ENCODE measurements at regions not wholly inside any gene's neighbourhood (a gene's known extent, or its start where the extent isn't known, plus 50 kb on each side); places are given as distances from the start of the nearest gene placed in this dataset.

- no peaks in the 10 kb centered on the region for H3K9me3 Mint-ChIP-seq (ENCODE audit: low read depth)
- no peak overlapping the region for H3K27ac Mint-ChIP-seq
- no peaks in the 10 kb centered on the region for H3K36me3 Mint-ChIP-seq
Observed at GRCh38 chr15:47326410-47327333, 390.6 kb upstream of the SEMA6D start.

DNA sequence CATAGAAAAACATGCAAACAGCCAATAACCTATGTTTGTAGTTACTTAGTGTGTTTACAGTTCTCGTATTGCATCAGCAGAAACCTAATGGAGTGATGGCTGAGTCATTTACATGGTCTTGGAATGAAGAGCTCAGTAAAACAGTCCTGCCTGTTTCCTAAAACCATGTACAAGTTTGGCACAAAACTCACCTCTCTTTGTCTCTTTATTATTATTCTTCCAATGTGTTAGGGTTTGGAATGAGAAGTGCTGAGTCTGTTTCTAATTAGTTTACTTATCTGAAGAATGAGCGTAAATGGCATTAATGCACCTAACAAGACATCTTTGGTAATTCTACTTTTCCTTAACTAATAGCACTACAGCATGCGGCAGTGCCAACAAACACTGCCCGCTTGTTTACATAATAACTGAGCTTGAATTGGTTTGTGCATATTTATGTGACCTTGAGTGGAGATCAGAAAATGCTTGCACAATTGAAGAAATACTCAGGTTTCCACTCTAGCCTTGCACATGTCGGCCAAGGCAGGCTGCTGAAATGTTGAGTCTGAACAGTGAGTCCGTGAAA is 385.4 kb upstream of the SEMA6D start:
- Mint-ChIP-seq H3K27me3 (no peaks in the 10 kb centered on the region), H3K4me1 (ENCODE audit: low read depth) (no peaks in the 10 kb centered on the region), H3K4me3 (no peak overlapping the region), H3K9me3 (ENCODE audit: low read depth) (no peaks in the 10 kb centered on the region), H3K27ac (no peak overlapping the region), H3K36me3 (no peaks in the 10 kb centered on the region)

More at GRCh38 chr15:47326410-47327333, 390.6 kb upstream of the SEMA6D start:
- H3K4me3 Mint-ChIP-seq, result no peak overlapping the region
- no peaks in the 10 kb centered on the region for H3K4me1 Mint-ChIP-seq (ENCODE audit: low read depth)
- peaks cover 2% of the 10 kb centered on the region for H3K27me3 Mint-ChIP-seq

GRCh38 chr15:47332481-47332880 is 384.8 kb upstream of the SEMA6D start:
- Mint-ChIP-seq H3K9me3 (ENCODE audit: low read depth) (no peaks in the 10 kb centered on the region), H3K36me3 (no peaks in the 10 kb centered on the region), H3K4me3 (no peak overlapping the region), H3K27me3 (no peaks in the 10 kb centered on the region), H3K27ac (no peak overlapping the region), H3K4me1 (ENCODE audit: low read depth) (no peaks in the 10 kb centered on the region)

DNA sequence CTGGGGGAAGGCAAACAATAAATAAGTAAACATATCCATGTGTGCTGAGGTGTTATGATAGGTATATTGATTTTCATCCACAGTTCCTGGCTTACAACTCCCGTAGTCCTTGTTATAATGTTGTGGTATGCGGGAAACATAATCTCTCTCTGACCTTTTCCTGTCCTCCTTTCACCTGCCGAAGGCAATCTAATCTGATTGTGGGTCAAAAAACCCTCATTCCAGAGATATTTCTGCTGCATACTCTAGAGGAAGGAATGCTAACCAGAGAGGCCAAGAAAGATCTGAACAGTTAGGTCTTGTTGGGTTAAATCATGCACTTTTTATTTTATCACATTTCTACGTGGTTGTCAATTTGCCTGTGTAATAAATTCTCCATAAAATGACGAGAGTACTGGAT is 383.6 kb upstream of the SEMA6D start:
- Mint-ChIP-seq H3K27ac (no peak overlapping the region), H3K27me3 (no peaks in the 10 kb centered on the region), H3K9me3 (ENCODE audit: low read depth) (no peaks in the 10 kb centered on the region), H3K4me3 (no peak overlapping the region), H3K4me1 (ENCODE audit: low read depth) (no peaks in the 10 kb centered on the region), H3K36me3 (no peaks in the 10 kb centered on the region)

GRCh38 chr15:47334805-47335535 is 382.3 kb upstream of the SEMA6D start:
- H3K27ac Mint-ChIP-seq, result no peak overlapping the region
- H3K36me3 Mint-ChIP-seq, result no peaks in the 10 kb centered on the region
- no peaks in the 10 kb centered on the region for H3K9me3 Mint-ChIP-seq (ENCODE audit: low read depth)
- no peaks in the 10 kb centered on the region for H3K27me3 Mint-ChIP-seq
- H3K4me1 Mint-ChIP-seq (ENCODE audit: low read depth), result no peaks in the 10 kb centered on the region
- H3K4me3 Mint-ChIP-seq, result no peak overlapping the region

GRCh38 chr15:47337106-47337505 is 380.2 kb upstream of the SEMA6D start:
- Mint-ChIP-seq H3K36me3 (no peaks in the 10 kb centered on the region), H3K4me1 (ENCODE audit: low read depth) (no peaks in the 10 kb centered on the region), H3K27me3 (no peaks in the 10 kb centered on the region), H3K27ac (no peak overlapping the region), H3K4me3 (no peak overlapping the region), H3K9me3 (ENCODE audit: low read depth) (no peaks in the 10 kb centered on the region)

- Mint-ChIP-seq H3K4me1 (ENCODE audit: low read depth) (no peaks in the 10 kb centered on the region), H3K9me3 (ENCODE audit: low read depth) (no peaks in the 10 kb centered on the region), H3K4me3 (no peak overlapping the region), H3K36me3 (no peaks in the 10 kb centered on the region), H3K27ac (no peak overlapping the region), H3K27me3 (no peaks in the 10 kb centered on the region)
Observed at GRCh38 chr15:47337836-47338235, 379.5 kb upstream of the SEMA6D start.

DNA sequence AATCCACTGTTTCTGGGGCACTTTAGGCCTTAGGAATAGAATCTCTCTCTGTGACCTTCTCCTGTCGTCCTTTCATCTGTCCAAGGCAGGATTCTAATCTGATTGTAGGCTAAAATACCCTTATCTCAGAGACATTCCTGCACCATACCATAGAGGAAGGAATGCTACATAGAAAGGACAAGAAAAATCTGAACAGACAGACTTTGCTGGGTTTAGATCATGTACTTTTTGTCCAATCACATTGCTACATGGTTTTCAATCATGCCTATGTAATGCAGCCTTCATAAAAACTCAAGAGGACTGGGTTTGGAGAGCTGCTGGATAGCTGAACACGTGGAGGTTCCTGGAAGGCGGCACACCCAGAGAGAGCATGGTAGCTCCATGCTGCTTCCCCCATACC is 378.5 kb upstream of the SEMA6D start:
- Mint-ChIP-seq H3K9me3 (ENCODE audit: low read depth) (no peaks in the 10 kb centered on the region), H3K4me1 (ENCODE audit: low read depth) (no peaks in the 10 kb centered on the region), H3K27me3 (no peaks in the 10 kb centered on the region), H3K36me3 (no peaks in the 10 kb centered on the region), H3K4me3 (no peak overlapping the region), H3K27ac (no peak overlapping the region)

DNA sequence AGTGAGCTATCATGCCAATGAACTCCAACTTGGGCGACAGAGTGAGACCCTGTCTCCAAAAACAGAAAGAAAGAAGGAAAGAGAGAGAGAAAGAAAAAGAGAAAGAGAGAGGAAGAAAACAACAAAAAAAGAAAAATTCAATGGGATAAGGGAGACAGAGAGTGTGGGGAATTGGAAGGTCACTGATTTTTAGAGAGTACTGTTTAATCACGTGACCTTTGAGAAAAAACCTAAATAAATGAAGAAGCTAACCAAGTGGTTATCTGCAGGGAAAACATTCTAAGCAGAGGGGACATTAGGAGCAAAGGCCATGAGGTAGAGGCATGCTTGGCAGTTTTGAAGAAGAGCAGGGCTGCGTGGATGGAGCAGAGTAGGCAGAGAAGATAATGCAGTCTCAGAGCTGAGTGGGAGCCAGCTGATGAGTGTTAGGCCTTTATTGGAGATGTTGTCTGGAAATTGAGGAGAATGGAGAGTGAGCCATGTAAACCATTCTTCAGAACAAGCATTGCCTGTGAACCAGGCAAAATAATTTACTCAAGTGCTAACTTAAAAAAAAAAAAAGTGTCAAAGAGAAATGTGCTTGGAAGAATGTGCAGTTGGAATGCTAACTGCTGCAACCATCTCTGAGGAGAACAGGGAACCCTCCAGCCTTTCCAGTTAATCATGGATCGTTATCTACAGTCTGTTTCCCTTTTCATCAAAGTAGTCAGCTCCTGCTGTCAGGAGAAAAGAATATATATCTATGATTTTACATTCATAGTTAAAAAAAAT is 377.3 kb upstream of the SEMA6D start:
- Mint-ChIP-seq H3K27ac (no peak overlapping the region), H3K4me3 (no peak overlapping the region), H3K36me3 (no peaks in the 10 kb centered on the region), H3K27me3 (no peaks in the 10 kb centered on the region), H3K4me1 (ENCODE audit: low read depth) (no peaks in the 10 kb centered on the region), H3K9me3 (ENCODE audit: low read depth) (no peaks in the 10 kb centered on the region)

GRCh38 chr15:47340571-47340920 is 376.8 kb upstream of the SEMA6D start:
- Mint-ChIP-seq H3K4me1 (ENCODE audit: low read depth) (no peaks in the 10 kb centered on the region), H3K27ac (no peak overlapping the region), H3K4me3 (no peak overlapping the region), H3K9me3 (ENCODE audit: low read depth) (no peaks in the 10 kb centered on the region), H3K27me3 (no peaks in the 10 kb centered on the region), H3K36me3 (no peaks in the 10 kb centered on the region)

DNA sequence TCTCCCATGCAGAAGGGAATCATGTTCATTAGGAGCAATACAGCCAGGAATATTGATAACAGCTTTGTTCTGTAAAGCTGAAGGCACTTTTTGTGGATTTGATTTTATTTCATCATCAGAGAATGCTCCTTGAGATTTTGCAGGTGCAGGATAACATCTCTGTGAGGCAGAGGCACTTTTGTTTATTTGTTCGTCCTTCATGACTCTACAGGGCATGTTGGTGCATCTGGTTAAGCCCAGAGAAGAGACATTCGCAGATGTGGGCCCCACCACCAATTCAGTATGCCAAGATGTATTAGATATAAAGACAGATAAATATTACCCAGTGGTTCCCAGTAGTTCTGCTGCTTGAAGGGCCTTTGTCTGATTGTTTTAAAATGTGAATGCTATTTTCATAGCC is 368.1 kb upstream of the SEMA6D start:
- no peak overlapping the region for H3K27ac Mint-ChIP-seq
- no peaks in the 10 kb centered on the region for H3K27me3 Mint-ChIP-seq

DNA sequence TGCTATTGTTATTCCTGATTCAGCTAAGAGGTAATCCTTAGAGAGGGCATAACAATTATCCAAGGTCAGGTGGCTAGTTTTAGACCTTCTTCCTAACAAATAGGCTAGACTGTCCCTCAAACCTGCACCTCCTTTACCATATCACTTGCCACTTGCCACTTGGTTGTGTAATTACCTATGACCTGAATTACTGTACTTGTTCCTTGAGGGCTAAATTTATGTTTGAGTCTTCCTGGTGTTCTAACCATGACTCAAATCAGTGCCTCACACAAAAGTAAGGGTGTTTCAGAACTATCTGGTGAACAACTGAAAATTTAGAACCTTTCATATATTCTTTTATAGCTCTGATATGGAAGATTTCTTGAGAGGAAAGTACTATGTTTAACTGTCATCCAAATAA is 365.8 kb upstream of the SEMA6D start:
- Mint-ChIP-seq H3K9me3 (ENCODE audit: low read depth) (no peaks in the 10 kb centered on the region), H3K27ac (no peak overlapping the region), H3K36me3 (no peaks in the 10 kb centered on the region), H3K27me3 (no peaks in the 10 kb centered on the region), H3K4me1 (ENCODE audit: low read depth) (no peaks in the 10 kb centered on the region), H3K4me3 (no peak overlapping the region)

More for the DNA sequence above, 368.1 kb upstream of the SEMA6D start:
- Mint-ChIP-seq H3K9me3 (ENCODE audit: low read depth) (no peaks in the 10 kb centered on the region), H3K36me3 (no peaks in the 10 kb centered on the region), H3K4me1 (ENCODE audit: low read depth) (no peaks in the 10 kb centered on the region), H3K4me3 (no peak overlapping the region)

GRCh38 chr15:47352217-47352616 is 365.1 kb upstream of the SEMA6D start:
- no peak overlapping the region for H3K4me3 Mint-ChIP-seq
- H3K4me1 Mint-ChIP-seq (ENCODE audit: low read depth), result no peaks in the 10 kb centered on the region
- no peaks in the 10 kb centered on the region for H3K27me3 Mint-ChIP-seq
- no peaks in the 10 kb centered on the region for H3K9me3 Mint-ChIP-seq (ENCODE audit: low read depth)
- no peaks in the 10 kb centered on the region for H3K36me3 Mint-ChIP-seq
- no peak overlapping the region for H3K27ac Mint-ChIP-seq

GRCh38 chr15:47355759-47356158 is 361.5 kb upstream of the SEMA6D start:
- H3K27ac Mint-ChIP-seq, result no peak overlapping the region
- H3K4me3 Mint-ChIP-seq, result no peak overlapping the region
- no peaks in the 10 kb centered on the region for H3K27me3 Mint-ChIP-seq
- no peaks in the 10 kb centered on the region for H3K36me3 Mint-ChIP-seq
- H3K4me1 Mint-ChIP-seq (ENCODE audit: low read depth), result no peaks in the 10 kb centered on the region
- H3K9me3 Mint-ChIP-seq (ENCODE audit: low read depth), result no peaks in the 10 kb centered on the region

GRCh38 chr15:47356297-47356696 is 361.0 kb upstream of the SEMA6D start:
- Mint-ChIP-seq H3K4me3 (no peak overlapping the region), H3K36me3 (no peaks in the 10 kb centered on the region), H3K9me3 (ENCODE audit: low read depth) (no peaks in the 10 kb centered on the region), H3K27ac (no peak overlapping the region), H3K4me1 (ENCODE audit: low read depth) (no peaks in the 10 kb centered on the region), H3K27me3 (no peaks in the 10 kb centered on the region)

Measured in activated naive CD8-positive, alpha-beta T cell (primary cell).